OCI-LY3 (cell line): ENCODE measurements at regions not wholly inside any gene's neighbourhood (a gene's known extent, or its start where the extent isn't known, plus 50 kb on each side); places are given as distances from the start of the nearest gene placed in this dataset.

Source experiments
- H2AFZ ChIP-seq: fragments of 200-600, 300-600 bp; shearing (Covaris generic); 2 replicates; pipeline ENCODE4 v1.6.0; 2014; ENCODE audit warnings: antibody characterized with exemption, low read depth, low read length
- H3K27ac ChIP-seq: fragments of 200-600, 300-600 bp; sonication (generic); 2 replicates; pipeline ENCODE4 v1.5.1; 2014; ENCODE audit warnings: mild to moderate bottlenecking, low read length, moderate library complexity, mixed read lengths
- H3K27me3 ChIP-seq: fragments of 200-600, 300-600 bp; sonication (generic); 2 replicates; pipeline ENCODE4 v1.6.1; 2014; ENCODE audit warnings: low read depth, low read length, mixed read lengths
- H3K36me3 ChIP-seq: fragments of 200-600, 300-600 bp; sonication (generic); replicated peaks from 2 replicates; pipeline ENCODE3; 2014; ENCODE audit warnings: low read depth, low read length, mixed read lengths
- H3K4me1 ChIP-seq: fragments of 300-600, 200-600 bp; sonication (generic); 2 replicates; pipeline ENCODE4 v1.6.1; 2014; ENCODE audit warnings: low read length, mixed read lengths
- H3K4me2 ChIP-seq: fragments of 200-600, 300-600 bp; sonication (generic); 2 replicates; pipeline ENCODE4 v1.6.1; 2014; ENCODE audit warnings: low read length, mixed read lengths
- H3K4me3 ChIP-seq: fragments of 300-600, 200-600 bp; sonication (generic); 2 replicates; pipeline ENCODE4 v1.5.1; 2014; ENCODE audit warnings: antibody characterized with exemption, mild to moderate bottlenecking, low read length, moderate library complexity
- H3K79me2 ChIP-seq: fragments of 300-600, 200-600 bp; shearing (Covaris generic); 2 replicates; pipeline ENCODE4 v1.6.1; 2014; ENCODE audit warnings: mild to moderate bottlenecking, low read length, mixed read lengths
- H3K9ac ChIP-seq: fragments of 300-600, 200-600 bp; shearing (Covaris generic); 2 replicates; pipeline ENCODE4 v1.6.0; 2014; ENCODE audit warnings: mild to moderate bottlenecking, low read length, moderate library complexity
- H3K9me3 ChIP-seq: fragments of 200-600, 300-600 bp; shearing (Covaris generic); 2 replicates; pipeline ENCODE4 v1.6.1; 2014; ENCODE audit warnings: low read length, mixed read lengths; ENCODE audit not compliant: insufficient read depth
- H4K20me1 ChIP-seq: fragments of 200-600, 300-600 bp; sonication (generic); 2 replicates; pipeline ENCODE4 v1.6.1; 2016; ENCODE audit warnings: low read length, mixed read lengths; ENCODE audit not compliant: insufficient read depth
- CTCF ChIP-seq: fragments of 200-600, 300-600 bp; sonication (generic); IDR thresholded peaks from 2 replicates; pipeline ENCODE4 v1.5.1; 2014; ENCODE audit warnings: antibody characterized with exemption, low read length, low read depth
- EZH2phosphoT487 ChIP-seq: fragments of 200-600 bp; shearing (Covaris generic); IDR thresholded peaks from 2 replicates; pipeline ENCODE4 v1.6.1; 2018; ENCODE audit warnings: antibody characterized with exemption, mixed run types, low read depth

DNA sequence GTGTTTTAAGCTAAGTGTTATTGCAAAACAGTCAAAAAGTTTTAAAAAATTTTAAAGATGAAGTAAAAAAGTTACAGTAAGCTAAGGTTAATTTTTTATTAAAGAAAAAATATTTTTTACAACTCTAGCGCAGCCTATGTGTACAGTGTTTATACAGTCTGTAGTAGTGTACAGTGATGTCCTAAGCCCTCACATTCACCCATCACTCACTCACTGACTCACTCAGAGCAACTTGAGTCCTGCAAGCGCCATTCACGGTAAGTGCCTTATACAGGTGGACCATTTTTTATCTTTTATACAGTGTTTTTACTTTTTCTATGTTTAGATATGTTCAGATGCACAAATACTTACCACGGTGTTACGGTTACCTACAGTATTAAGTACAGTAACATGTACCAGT, 83.4 kb upstream of the STMND1 start:
- Histone ChIP-seq H3K79me2 (no peaks in the 10 kb centered on the region), H3K9ac (no peak overlapping the region), H3K9me3 (no peaks in the 10 kb centered on the region), H3K27me3 (peaks cover 24% of the 10 kb centered on the region), H4K20me1 (no peaks in the 10 kb centered on the region), H3K4me2 (no peak overlapping the region), H3K4me1 (peaks cover 15% of the 10 kb centered on the region), H3K36me3 (no peaks in the 10 kb centered on the region), H3K4me3 (no peak overlapping the region), H2AFZ (no peak overlapping the region), H3K27ac (no peak overlapping the region)
- TF ChIP-seq EZH2phosphoT487 = no peak
- no peak for TF ChIP-seq CTCF

GRCh38 chr6:17017416-17017815, 84.4 kb upstream of the STMND1 start:
- Histone ChIP-seq H3K27me3 (peaks cover 24% of the 10 kb centered on the region; the same call in 1 of the 2 replicates), H3K9ac (no peak overlapping the region), H2AFZ (no peak overlapping the region), H3K27ac (no peak overlapping the region), H3K36me3 (no peaks in the 10 kb centered on the region), H3K4me3 (no peak overlapping the region), H4K20me1 (no peaks in the 10 kb centered on the region), H3K9me3 (no peaks in the 10 kb centered on the region), H3K4me2 (no peak overlapping the region), H3K79me2 (no peaks in the 10 kb centered on the region), H3K4me1 (peaks cover 7% of the 10 kb centered on the region; the same call in 1 of the 2 replicates)
- TF ChIP-seq EZH2phosphoT487 = no peak
- no peak for TF ChIP-seq CTCF

- Histone ChIP-seq H3K4me3 (no peak overlapping the region), H2AFZ (no peak overlapping the region), H3K4me2 (no peak overlapping the region)
These were observed 86.1 kb upstream of the STMND1 start for GRCh38 chr6:17015551-17016381.

GRCh38 chr6:17015144-17015543, 86.7 kb upstream of the STMND1 start:
- H3K4me3 ChIP-seq = no peak overlapping the region
- H3K79me2 ChIP-seq = no peaks in the 10 kb centered on the region
- no peak overlapping the region for H3K4me2 ChIP-seq
- H3K9ac ChIP-seq = no peak overlapping the region
- peaks cover 11% of the 10 kb centered on the region; the same call in 1 of the 2 replicates for H3K27me3 ChIP-seq
- no peak overlapping the region for H2AFZ ChIP-seq
- no peaks in the 10 kb centered on the region for H4K20me1 ChIP-seq
- H3K9me3 ChIP-seq = no peaks in the 10 kb centered on the region
- H3K36me3 ChIP-seq = no peaks in the 10 kb centered on the region
- TF ChIP-seq EZH2phosphoT487 (no peak), CTCF (no peak)
- peaks cover 4% of the 10 kb centered on the region; the same call in 1 of the 2 replicates for H3K4me1 ChIP-seq
- H3K27ac ChIP-seq = no peak overlapping the region

More at GRCh38 chr6:17015551-17016381, 86.1 kb upstream of the STMND1 start:
- Histone ChIP-seq H3K9me3 (no peaks in the 10 kb centered on the region), H3K27me3 (peaks cover 14% of the 10 kb centered on the region; the same call in 1 of the 2 replicates), H3K27ac (no peak overlapping the region), H4K20me1 (no peaks in the 10 kb centered on the region), H3K4me1 (peaks cover 4% of the 10 kb centered on the region; the same call in 1 of the 2 replicates), H3K36me3 (no peaks in the 10 kb centered on the region), H3K79me2 (no peaks in the 10 kb centered on the region), H3K9ac (no peak overlapping the region)
- TF ChIP-seq EZH2phosphoT487 = no peak
